B cell (primary cell): ENCODE measurements at regions not wholly inside any gene's neighbourhood (a gene's known extent, or its start where the extent isn't known, plus 50 kb on each side); places are given as distances from the start of the nearest gene placed in this dataset.

ENCODE experiments used
- ATAC-seq: fragments of 200-7000 bp; cut with Tn5 transposase; one replicate; pipeline ENCODE4 v1.10.0; 2021; ENCODE audit warnings: low read depth, mild to moderate bottlenecking, moderate number of reproducible peaks, moderate library complexity
- CTCF ChIA-PET: fragments of 350-600 bp; sonication (Branson Sonifier 250); formaldehyde crosslinking; loops from one replicate; lab custom pipeline; 2021; ENCODE audit warnings: antibody characterized with exemption, inconsistent platforms; lab: Charles Lee
- POLR2A ChIA-PET: fragments of 350-600 bp; sonication (Branson Sonifier 250); formaldehyde crosslinking; loops from one replicate; lab custom pipeline; 2021; ENCODE audit warnings: antibody characterized with exemption; lab: Charles Lee
- DNase-seq: peaks from one replicate; pipeline ENCODE4 v3.0.0; 2013
- H2AFZ ChIP-seq: 2 replicates; pipeline ENCODE4 v1.6.1; 2012; ENCODE audit warnings: mild to moderate bottlenecking, low read depth, low read length; ENCODE audit not compliant: insufficient read depth, poor library complexity, severe bottlenecking
- H3K27ac ChIP-seq, 2 donors: 1 replicate in 1 of 2; 2 replicates in 1 of 2; pipeline ENCODE4 v1.5.1; 2012 to 2013; ENCODE audit warnings: low read length in 2 of 2, mild to moderate bottlenecking in 2 of 2, moderate library complexity in 1 of 2
- H3K27me3 ChIP-seq, 4 experiments: fragments of 200-600 bp in 1 of 4; sonication (generic) in 1 of 4; replicated peaks in 1 of 4; 1 replicate in 2 of 4; 2 replicates in 2 of 4; pipeline versions ENCODE4 v1.6.1 to v1.7.0; 2013 to 2016; ENCODE audit warnings: low read length in 3 of 4, mild to moderate bottlenecking in 2 of 4, mixed read lengths in 1 of 4, moderate library complexity in 1 of 4; ENCODE audit not compliant: insufficient read depth in 4 of 4, control insufficient read depth in 3 of 4; ENCODE audit errors: control extremely low read depth in 1 of 4
- H3K36me3 ChIP-seq, 2 experiments: replicated peaks in 1 of 2; 1 replicate in 1 of 2; 2 replicates in 1 of 2; pipeline versions ENCODE4 v1.6.1 to v1.7.1; 2013; ENCODE audit warnings: low read length in 1 of 2; ENCODE audit not compliant: insufficient read depth in 2 of 2, control insufficient read depth in 1 of 2; ENCODE audit errors: control extremely low read depth in 1 of 2, extremely low read depth in 1 of 2
- H3K4me1 ChIP-seq, 2 donors: fragments of 200-600 bp in 1 of 2; sonication (generic) in 1 of 2; 1 replicate in 1 of 2; 2 replicates in 1 of 2; pipeline versions ENCODE4 v1.5.1 to v1.6.1; 2013 to 2017; ENCODE audit warnings: low read length in 2 of 2; ENCODE audit not compliant: control insufficient read depth in 2 of 2, insufficient read depth in 2 of 2
- H3K4me2 ChIP-seq: replicated peaks from 2 replicates; pipeline ENCODE3; 2012; ENCODE audit warnings: mild to moderate bottlenecking, low read depth, low read length; ENCODE audit not compliant: poor library complexity, severe bottlenecking
- H3K4me3 ChIP-seq, 5 experiments: fragments of 200-600 bp in 1 of 5; sonication (generic) in 1 of 5; 1 replicate in 3 of 5; 2 replicates in 2 of 5; pipeline versions ENCODE4 v1.5.1 to v1.7.0; 2011 to 2016; ENCODE audit warnings: low read length in 4 of 5, mild to moderate bottlenecking in 4 of 5, low read depth in 2 of 5, control low read depth in 1 of 5, moderate library complexity in 1 of 5; ENCODE audit not compliant: insufficient read depth in 1 of 5; ENCODE audit errors: control extremely low read depth in 1 of 5, extremely low read depth in 1 of 5
- H3K79me2 ChIP-seq: fragments of 200-600 bp; sonication (generic); one replicate; pipeline ENCODE4 v1.6.0; 2016; ENCODE audit warnings: low read length; ENCODE audit not compliant: control insufficient read depth, insufficient read depth
- H3K9ac ChIP-seq: fragments of 200-600 bp; sonication (generic); 2 replicates; pipeline ENCODE4 v1.6.1; 2017; ENCODE audit warnings: mild to moderate bottlenecking, low read length, moderate library complexity
- H3K9me3 ChIP-seq, 3 donors: one replicate each; pipeline versions ENCODE4 v1.6.1 to v1.7.1; 2013; ENCODE audit warnings: low read length in 2 of 3; ENCODE audit not compliant: control insufficient read depth in 2 of 3, insufficient read depth in 1 of 3; ENCODE audit errors: control extremely low read depth in 1 of 3
- H4K20me1 ChIP-seq: 2 replicates; pipeline ENCODE4 v1.6.0; 2012; ENCODE audit warnings: mild to moderate bottlenecking, low read length; ENCODE audit not compliant: insufficient read depth, control insufficient read depth, poor library complexity, severe bottlenecking
- H3K27ac Mint-ChIP-seq: one replicate; pipeline ENCODE4 v1.8.0; 2021; ENCODE audit warnings: mixed read lengths
- H3K27me3 Mint-ChIP-seq: one replicate; pipeline ENCODE4 v1.8.0; 2021; ENCODE audit warnings: mixed read lengths
- H3K4me1 Mint-ChIP-seq: one replicate; pipeline ENCODE4 v1.8.0; 2021; ENCODE audit warnings: mixed read lengths
- H3K4me3 Mint-ChIP-seq: one replicate; pipeline ENCODE4 v1.8.0; 2021; ENCODE audit warnings: mixed read lengths
- H3K9me3 Mint-ChIP-seq: one replicate; pipeline ENCODE4 v1.8.0; 2022; ENCODE audit warnings: mixed read lengths; ENCODE audit not compliant: insufficient read depth
- EZH2 ChIP-seq: IDR thresholded peaks from 2 replicates; pipeline ENCODE4 v1.6.1; 2012; ENCODE audit warnings: borderline replicate concordance, low read depth, mild to moderate bottlenecking, moderate library complexity, low read length; ENCODE audit not compliant: insufficient read depth, poor library complexity, severe bottlenecking
- WGBS: methylation state at CpG from one replicate; pipeline ENCODE4 v1.1.5; 2013; ENCODE audit warnings: missing lambda C conversion rate; ENCODE audit not compliant: insufficient coverage; 5-methylcytosine and 5-hydroxymethylcytosine counted together
- intact Hi-C: fragments of 100-400 bp; cut with micrococcal nuclease; formaldehyde crosslinking; loops from one replicate; pipeline ENCODE4 v1.10.0; 2022
- TF ChIP-seq, protein P1 (sequence below): fragments of 200-600 bp; IDR thresholded peaks from one replicate; pipeline ENCODE4 v1.8.0; 2022; ENCODE audit warnings: antibody characterized with exemption, mild to moderate bottlenecking

DNA sequence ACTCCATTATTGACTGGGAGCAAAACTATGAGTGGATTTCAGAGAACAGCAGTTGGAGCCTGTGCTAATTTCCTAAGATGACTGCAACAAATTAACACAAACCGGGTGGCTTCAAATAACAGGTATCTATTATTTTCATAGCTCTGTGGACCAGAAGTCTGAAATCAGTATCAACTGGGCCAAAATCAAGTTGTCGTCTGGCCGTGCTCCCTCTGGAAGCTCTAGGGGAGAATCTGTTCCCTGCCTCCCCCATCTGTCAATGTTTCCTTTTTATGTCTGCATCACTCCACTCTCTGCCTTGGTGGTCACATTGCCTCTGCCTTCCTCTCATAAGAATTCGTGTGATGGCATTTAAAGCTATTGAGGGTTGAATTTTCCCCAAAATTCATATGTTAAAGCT, 269.8 kb downstream of the TMX3 start:
- H3K4me3 ChIP-seq = no peak overlapping the region
- H4K20me1 ChIP-seq = no peaks in the 10 kb centered on the region
- H3K4me1 ChIP-seq = no peaks in the 10 kb centered on the region
- no peaks in the 10 kb centered on the region for H3K27me3 Mint-ChIP-seq
- intact Hi-C loops = no loop called here
- no peaks in the 10 kb centered on the region for H3K27me3 ChIP-seq
- H3K27ac Mint-ChIP-seq = no peak overlapping the region
- no peaks in the 10 kb centered on the region for H3K9me3 ChIP-seq
- no peak overlapping the region for H3K27ac ChIP-seq
- ChIA-PET CTCF (no interaction called here), POLR2A (no interaction called here)
- H3K36me3 ChIP-seq = no peaks in the 10 kb centered on the region
- H3K9ac ChIP-seq = no peak overlapping the region
- no peaks in the 10 kb centered on the region for H3K9me3 Mint-ChIP-seq
- H3K4me2 ChIP-seq = no peak overlapping the region
- no peaks in the 10 kb centered on the region for H3K79me2 ChIP-seq
- ATAC-seq = no peak
- WGBS = 96% methylated on average over 3 of the region's 4 CpGs
- TF ChIP-seq, protein P1, sequence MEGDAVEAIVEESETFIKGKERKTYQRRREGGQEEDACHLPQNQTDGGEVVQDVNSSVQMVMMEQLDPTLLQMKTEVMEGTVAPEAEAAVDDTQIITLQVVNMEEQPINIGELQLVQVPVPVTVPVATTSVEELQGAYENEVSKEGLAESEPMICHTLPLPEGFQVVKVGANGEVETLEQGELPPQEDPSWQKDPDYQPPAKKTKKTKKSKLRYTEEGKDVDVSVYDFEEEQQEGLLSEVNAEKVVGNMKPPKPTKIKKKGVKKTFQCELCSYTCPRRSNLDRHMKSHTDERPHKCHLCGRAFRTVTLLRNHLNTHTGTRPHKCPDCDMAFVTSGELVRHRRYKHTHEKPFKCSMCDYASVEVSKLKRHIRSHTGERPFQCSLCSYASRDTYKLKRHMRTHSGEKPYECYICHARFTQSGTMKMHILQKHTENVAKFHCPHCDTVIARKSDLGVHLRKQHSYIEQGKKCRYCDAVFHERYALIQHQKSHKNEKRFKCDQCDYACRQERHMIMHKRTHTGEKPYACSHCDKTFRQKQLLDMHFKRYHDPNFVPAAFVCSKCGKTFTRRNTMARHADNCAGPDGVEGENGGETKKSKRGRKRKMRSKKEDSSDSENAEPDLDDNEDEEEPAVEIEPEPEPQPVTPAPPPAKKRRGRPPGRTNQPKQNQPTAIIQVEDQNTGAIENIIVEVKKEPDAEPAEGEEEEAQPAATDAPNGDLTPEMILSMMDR = no peak
- TF ChIP-seq EZH2 = no peak
- H3K4me3 Mint-ChIP-seq = no peak overlapping the region
- no peaks in the 10 kb centered on the region for H3K4me1 Mint-ChIP-seq
- H2AFZ ChIP-seq = no peak overlapping the region
- no peak for DNase-seq

DNA sequence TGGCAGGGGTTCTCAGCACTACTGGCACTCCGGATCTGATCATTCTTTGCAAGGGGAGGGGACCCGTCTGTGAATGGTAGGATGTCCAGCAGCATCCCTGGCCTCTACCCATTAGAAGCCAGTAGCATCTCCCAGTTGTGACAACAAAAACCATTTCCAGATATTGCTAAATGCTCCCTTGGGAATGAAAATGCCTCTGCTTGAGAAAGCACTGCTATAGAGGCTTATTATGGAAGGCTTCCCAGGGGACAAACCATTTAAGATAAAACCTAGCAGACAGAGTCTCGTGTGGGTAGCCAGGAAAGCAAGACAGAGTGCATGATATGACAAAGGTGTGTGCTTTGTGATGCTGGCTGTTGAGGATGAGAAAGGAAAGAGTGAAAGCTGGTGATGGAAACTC, 273.7 kb downstream of the TMX3 start:
- H3K36me3 ChIP-seq = no peaks in the 10 kb centered on the region
- DNase-seq (no peak), ATAC-seq (no peak)
- no peaks in the 10 kb centered on the region for H4K20me1 ChIP-seq
- no peak overlapping the region for H3K9ac ChIP-seq
- no peak overlapping the region for H3K27ac Mint-ChIP-seq
- H3K27me3 Mint-ChIP-seq = no peaks in the 10 kb centered on the region
- H2AFZ ChIP-seq = no peak overlapping the region
- no peaks in the 10 kb centered on the region for H3K27me3 ChIP-seq
- 82% methylated on average over 2 of the region's 3 CpGs for WGBS
- H3K9me3 ChIP-seq = peaks cover 0 to 2% (median 0%) of the 10 kb centered on the region in 3 donors
- H3K4me3 ChIP-seq = no peak overlapping the region
- no peaks in the 10 kb centered on the region for H3K4me1 ChIP-seq
- H3K4me3 Mint-ChIP-seq = no peak overlapping the region
- no peak overlapping the region for H3K4me2 ChIP-seq
- intact Hi-C loops = no loop called here
- H3K79me2 ChIP-seq = no peaks in the 10 kb centered on the region
- H3K27ac ChIP-seq = no peak overlapping the region
- ChIA-PET CTCF (interaction anchor here (0.7 kb wide), 1 partner anchor 35 kb away, joined by 3 read pairs; no protein-coding TSS in a partner anchor), POLR2A (no interaction called here)
- TF ChIP-seq, protein P1 = no peak
- no peak for TF ChIP-seq EZH2
- peaks cover 2% of the 10 kb centered on the region for H3K9me3 Mint-ChIP-seq
- H3K4me1 Mint-ChIP-seq = no peaks in the 10 kb centered on the region
